ENCODE measurements at regions not wholly inside any gene's neighbourhood (a gene's known extent, or its start where the extent isn't known, plus 50 kb on each side); places are given as distances from the start of the nearest gene placed in this dataset.

DNA sequence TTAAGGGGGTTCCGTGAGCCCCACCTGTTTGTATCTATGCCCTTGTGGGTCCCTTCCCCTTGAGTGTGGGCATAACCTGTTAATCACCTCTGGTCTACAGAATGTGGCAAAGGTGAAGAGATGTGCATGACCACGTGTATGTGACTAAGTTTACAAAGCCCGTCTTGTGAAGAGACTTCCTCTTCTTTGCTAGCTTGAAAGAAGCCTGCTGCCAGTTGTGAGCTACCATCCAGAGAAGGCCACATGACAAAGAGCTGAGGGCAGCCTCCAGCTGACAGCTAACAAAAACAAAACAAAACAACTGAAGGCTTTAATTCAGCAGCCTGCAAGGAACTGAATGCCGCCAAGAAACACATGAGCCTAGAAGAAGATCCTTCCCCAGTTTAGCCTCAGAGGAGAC, 112.0 kb downstream of the AXIN2 start:
- TF ChIP-seq, protein P1, sequence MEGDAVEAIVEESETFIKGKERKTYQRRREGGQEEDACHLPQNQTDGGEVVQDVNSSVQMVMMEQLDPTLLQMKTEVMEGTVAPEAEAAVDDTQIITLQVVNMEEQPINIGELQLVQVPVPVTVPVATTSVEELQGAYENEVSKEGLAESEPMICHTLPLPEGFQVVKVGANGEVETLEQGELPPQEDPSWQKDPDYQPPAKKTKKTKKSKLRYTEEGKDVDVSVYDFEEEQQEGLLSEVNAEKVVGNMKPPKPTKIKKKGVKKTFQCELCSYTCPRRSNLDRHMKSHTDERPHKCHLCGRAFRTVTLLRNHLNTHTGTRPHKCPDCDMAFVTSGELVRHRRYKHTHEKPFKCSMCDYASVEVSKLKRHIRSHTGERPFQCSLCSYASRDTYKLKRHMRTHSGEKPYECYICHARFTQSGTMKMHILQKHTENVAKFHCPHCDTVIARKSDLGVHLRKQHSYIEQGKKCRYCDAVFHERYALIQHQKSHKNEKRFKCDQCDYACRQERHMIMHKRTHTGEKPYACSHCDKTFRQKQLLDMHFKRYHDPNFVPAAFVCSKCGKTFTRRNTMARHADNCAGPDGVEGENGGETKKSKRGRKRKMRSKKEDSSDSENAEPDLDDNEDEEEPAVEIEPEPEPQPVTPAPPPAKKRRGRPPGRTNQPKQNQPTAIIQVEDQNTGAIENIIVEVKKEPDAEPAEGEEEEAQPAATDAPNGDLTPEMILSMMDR (IDR thresholded peaks at IDR 0.05; ENCODE audit: borderline replicate concordance, extremely low read depth, low read length, poor library complexity, severe bottlenecking) = no peak
- no peak for TF ChIP-seq EZH2 (IDR thresholded peaks at IDR 0.05; ENCODE audit: borderline replicate concordance, low read depth, low read length, severe bottlenecking)

All from DND-41 (cell line).